ENCODE measurements at regions not wholly inside any gene's neighbourhood (a gene's known extent, or its start where the extent isn't known, plus 50 kb on each side); places are given as distances from the start of the nearest gene placed in this dataset.

DNA sequence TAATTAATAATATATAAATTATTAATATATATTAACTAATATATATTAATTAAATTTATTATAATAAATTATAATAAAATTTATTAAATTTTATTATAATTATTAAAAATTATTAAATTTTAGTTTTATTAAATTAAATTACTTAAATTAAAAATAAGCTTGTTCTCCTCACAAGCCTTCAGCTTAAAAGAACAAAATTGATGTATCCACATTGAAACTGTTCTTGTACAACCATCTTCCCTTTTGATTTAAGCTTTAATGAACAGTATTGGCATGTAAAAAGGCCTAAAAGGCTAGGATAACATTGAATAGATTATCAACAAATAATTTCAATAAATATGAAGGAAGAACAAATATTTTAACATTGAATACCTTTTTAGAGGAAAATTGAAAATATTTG is 62.4 kb upstream of the XIRP2 start:
- TF ChIP-seq, protein P1, sequence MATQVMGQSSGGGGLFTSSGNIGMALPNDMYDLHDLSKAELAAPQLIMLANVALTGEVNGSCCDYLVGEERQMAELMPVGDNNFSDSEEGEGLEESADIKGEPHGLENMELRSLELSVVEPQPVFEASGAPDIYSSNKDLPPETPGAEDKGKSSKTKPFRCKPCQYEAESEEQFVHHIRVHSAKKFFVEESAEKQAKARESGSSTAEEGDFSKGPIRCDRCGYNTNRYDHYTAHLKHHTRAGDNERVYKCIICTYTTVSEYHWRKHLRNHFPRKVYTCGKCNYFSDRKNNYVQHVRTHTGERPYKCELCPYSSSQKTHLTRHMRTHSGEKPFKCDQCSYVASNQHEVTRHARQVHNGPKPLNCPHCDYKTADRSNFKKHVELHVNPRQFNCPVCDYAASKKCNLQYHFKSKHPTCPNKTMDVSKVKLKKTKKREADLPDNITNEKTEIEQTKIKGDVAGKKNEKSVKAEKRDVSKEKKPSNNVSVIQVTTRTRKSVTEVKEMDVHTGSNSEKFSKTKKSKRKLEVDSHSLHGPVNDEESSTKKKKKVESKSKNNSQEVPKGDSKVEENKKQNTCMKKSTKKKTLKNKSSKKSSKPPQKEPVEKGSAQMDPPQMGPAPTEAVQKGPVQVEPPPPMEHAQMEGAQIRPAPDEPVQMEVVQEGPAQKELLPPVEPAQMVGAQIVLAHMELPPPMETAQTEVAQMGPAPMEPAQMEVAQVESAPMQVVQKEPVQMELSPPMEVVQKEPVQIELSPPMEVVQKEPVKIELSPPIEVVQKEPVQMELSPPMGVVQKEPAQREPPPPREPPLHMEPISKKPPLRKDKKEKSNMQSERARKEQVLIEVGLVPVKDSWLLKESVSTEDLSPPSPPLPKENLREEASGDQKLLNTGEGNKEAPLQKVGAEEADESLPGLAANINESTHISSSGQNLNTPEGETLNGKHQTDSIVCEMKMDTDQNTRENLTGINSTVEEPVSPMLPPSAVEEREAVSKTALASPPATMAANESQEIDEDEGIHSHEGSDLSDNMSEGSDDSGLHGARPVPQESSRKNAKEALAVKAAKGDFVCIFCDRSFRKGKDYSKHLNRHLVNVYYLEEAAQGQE (IDR thresholded peaks at IDR 0.05; ENCODE audit: low read depth), result no peak
- no peak for TF ChIP-seq YY1 (IDR thresholded peaks at IDR 0.05; ENCODE audit: low read depth)
- TF ChIP-seq, protein P2, sequence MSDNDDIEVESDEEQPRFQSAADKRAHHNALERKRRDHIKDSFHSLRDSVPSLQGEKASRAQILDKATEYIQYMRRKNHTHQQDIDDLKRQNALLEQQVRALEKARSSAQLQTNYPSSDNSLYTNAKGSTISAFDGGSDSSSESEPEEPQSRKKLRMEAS (IDR thresholded peaks at IDR 0.05), result no peak
- no peak for TF ChIP-seq TAF1 (IDR thresholded peaks at IDR 0.05; ENCODE audit: low read depth)

All from Ishikawa (cell line).